HepG2 (cell line): ENCODE measurements at regions not wholly inside any gene's neighbourhood (a gene's known extent, or its start where the extent isn't known, plus 50 kb on each side); places are given as distances from the start of the nearest gene placed in this dataset.

Source experiments
- ATAC-seq: fragments of 200-7000 bp; cut with Tn5 transposase; 3 replicates; pipeline ENCODE4 v1.9.1; 2020; ENCODE audit warnings: mild to moderate bottlenecking, moderate library complexity
- BruUV-seq: library from RNA; stranded (reverse); fragments of 400-500 nt; replicated peaks from 2 replicates; lab custom pipeline; 2021; lab: Mats Ljungman, UMichigan
- CTCF ChIA-PET: fragments of 300-600 bp; formaldehyde crosslinking; extraction: SDS; loops from one replicate; lab custom pipeline; 2021; ENCODE audit warnings: low total read pairs, inconsistent platforms, low intra/inter-chr PET ratio; lab: Yijun Ruan, JAX
- POLR2A ChIA-PET: fragments of 350-600 bp; sonication (Branson Sonifier 250); formaldehyde crosslinking; loops from one replicate; lab custom pipeline; 2020; ENCODE audit warnings: antibody characterized with exemption, inconsistent platforms; lab: Yijun Ruan, JAX
- DNase-seq: peaks from one replicate; pipeline ENCODE4 v3.0.0-alpha.2; 2015; ENCODE audit warnings: low spot score
- FAIRE-seq: peaks from 3 replicates; lab custom pipeline; 2011; peaks lifted over from hg19 to GRCh38; lab: Jason Lieb, UNC
- H2AFZ ChIP-seq: one replicate; pipeline ENCODE4 v1.6.1; 2011; ENCODE audit warnings: low read length, inconsistent platforms
- H3K27ac ChIP-seq: fragments of 300-600 bp; 3 replicates; pipeline ENCODE4 v1.8.0; 2011; ENCODE audit warnings: mixed run types, mild to moderate bottlenecking, mixed read lengths, low read length, inconsistent platforms; ENCODE audit not compliant: insufficient read depth; ENCODE audit errors: extremely low read length
- H3K27me3 ChIP-seq, 2 experiments: fragments of 200-600 bp in 1 of 2; 2 replicates in 1 of 2; 3 replicates in 1 of 2; pipeline versions ENCODE4 v1.6.0 to v1.8.0; 2011; ENCODE audit warnings: low read length in 2 of 2, mild to moderate bottlenecking in 2 of 2, moderate library complexity in 2 of 2, inconsistent platforms in 1 of 2; ENCODE audit not compliant: insufficient read depth in 2 of 2, control insufficient read depth in 1 of 2
- H3K36me3 ChIP-seq, 2 experiments: fragments of 200-600 bp in 1 of 2; replicated peaks in 1 of 2; 2 replicates in 1 of 2; 3 replicates in 1 of 2; pipeline versions ENCODE4 v1.5.1 to v1.8.0; 2011; ENCODE audit warnings: low read length in 2 of 2, inconsistent platforms in 1 of 2; ENCODE audit not compliant: insufficient read depth in 2 of 2, control insufficient read depth in 1 of 2
- H3K4me1 ChIP-seq: 2 replicates; pipeline ENCODE4 v1.5.1; 2012; ENCODE audit warnings: low read length, inconsistent platforms; ENCODE audit not compliant: insufficient read depth
- H3K4me2 ChIP-seq: 2 replicates; pipeline ENCODE4 v1.6.0; 2011; ENCODE audit warnings: low read depth, low read length, inconsistent platforms
- H3K4me3 ChIP-seq, 3 experiments: fragments of 200-600 bp in 1 of 3; sonication (generic), shearing (Covaris generic) in 1 of 3; replicated peaks in 1 of 3; 2 replicates each; pipeline ENCODE4 v1.5.1; 2011 to 2016; ENCODE audit warnings: low read length in 3 of 3, inconsistent platforms in 2 of 3, low read depth in 2 of 3, mild to moderate bottlenecking in 2 of 3, control low read depth in 1 of 3, mixed read lengths in 1 of 3; ENCODE audit not compliant: insufficient read depth in 1 of 3
- H3K79me2 ChIP-seq: one replicate; pipeline ENCODE4 v1.6.1; 2011; ENCODE audit warnings: low read length, inconsistent platforms; ENCODE audit not compliant: insufficient read depth
- H3K9ac ChIP-seq: 2 replicates; pipeline ENCODE4 v1.6.0; 2011; ENCODE audit warnings: mild to moderate bottlenecking, low read depth, low read length, inconsistent platforms; ENCODE audit not compliant: insufficient read depth
- H3K9me3 ChIP-seq: 2 replicates; pipeline ENCODE4 v1.5.1; 2012; ENCODE audit warnings: mild to moderate bottlenecking, low read length
- H4K20me1 ChIP-seq: 2 replicates; pipeline ENCODE4 v1.6.0; 2011; ENCODE audit warnings: inconsistent platforms, mild to moderate bottlenecking, low read length, moderate library complexity; ENCODE audit not compliant: insufficient read depth
- JUN ChIP-seq: sonication (generic); formaldehyde crosslinking; IDR thresholded peaks from 2 replicates; pipeline ENCODE4 v1.4.0; 2020; ENCODE audit warnings: mild to moderate bottlenecking, missing genetic modification reagents
- KDM1A ChIP-seq: IDR thresholded peaks from 2 replicates; pipeline ENCODE4 v1.6.1; 2016; ENCODE audit warnings: missing compliant biosample characterization
- MED1 ChIP-seq: sonication (generic); formaldehyde crosslinking; IDR thresholded peaks from 2 replicates; pipeline ENCODE4 v1.4.0; 2020; ENCODE audit warnings: missing genetic modification reagents
- NFE2L1 ChIP-seq: sonication (generic); formaldehyde crosslinking; IDR thresholded peaks from 2 replicates; pipeline ENCODE4 v1.4.0; 2020; ENCODE audit warnings: missing genetic modification reagents, mild to moderate bottlenecking, borderline replicate concordance
- SMAD3 ChIP-seq: sonication (generic); formaldehyde crosslinking; IDR thresholded peaks from 2 replicates; pipeline ENCODE4 v1.4.0; 2020; ENCODE audit warnings: missing genetic modification reagents
- TGIF2 ChIP-seq: IDR thresholded peaks from 2 replicates; pipeline ENCODE4 v1.6.1; 2016; ENCODE audit warnings: control low read depth, missing compliant biosample characterization
- TP53 ChIP-seq: sonication (generic); formaldehyde crosslinking; conservative IDR thresholded peaks from 2 replicates; pipeline ENCODE4 v1.4.0; 2020; ENCODE audit warnings: missing genetic modification reagents
- TRIM24 ChIP-seq: sonication (generic); formaldehyde crosslinking; IDR thresholded peaks from 2 replicates; pipeline ENCODE4 v1.8.0; 2022; ENCODE audit warnings: mild to moderate bottlenecking, missing genetic modification reagents
- XBP1 ChIP-seq: sonication (generic); formaldehyde crosslinking; IDR thresholded peaks from 2 replicates; pipeline ENCODE4 v1.5.0; 2020; ENCODE audit warnings: missing genetic modification reagents
- ZBED4 ChIP-seq: sonication (generic); formaldehyde crosslinking; IDR thresholded peaks from 2 replicates; pipeline ENCODE4 v1.4.0; 2020; ENCODE audit warnings: missing genetic modification reagents, borderline replicate concordance
- ZBTB7A ChIP-seq: sonication (generic); formaldehyde crosslinking; IDR thresholded peaks from 2 replicates; pipeline ENCODE4 v1.8.0; 2022; ENCODE audit warnings: mild to moderate bottlenecking, missing genetic modification reagents
- ZNF263 ChIP-seq: sonication (generic); formaldehyde crosslinking; IDR thresholded peaks from 2 replicates; pipeline ENCODE4 v1.4.0; 2020; ENCODE audit warnings: missing genetic modification reagents
- ZNF558 ChIP-seq: sonication (generic); formaldehyde crosslinking; IDR thresholded peaks from 2 replicates; pipeline ENCODE4 v1.9.0; 2022; ENCODE audit warnings: mild to moderate bottlenecking, missing genetic modification reagents, borderline replicate concordance
- ZNF678 ChIP-seq: sonication (generic); formaldehyde crosslinking; IDR thresholded peaks from 2 replicates; pipeline ENCODE4 v1.4.0; 2020; ENCODE audit warnings: mild to moderate bottlenecking, missing genetic modification reagents
- ZNF746 ChIP-seq: sonication (generic); formaldehyde crosslinking; IDR thresholded peaks from 2 replicates; pipeline ENCODE4 v1.8.0; 2022; ENCODE audit warnings: mild to moderate bottlenecking, missing genetic modification reagents
- WGBS: methylation state at CpG from one replicate; pipeline ENCODE4 v1.1.6; 2017; ENCODE audit warnings: low lambda C conversion rate; 5-methylcytosine and 5-hydroxymethylcytosine counted together
- in situ Hi-C: cut with HindIII; loops from 2 replicates; pipeline ENCODE4 v1.10.0; 2017; ENCODE audit warnings: low pct_unique_long_range_greater_than_20kb; ENCODE audit not compliant: extremely low pct_ligation_motif_present
- intact Hi-C: fragments of 100-400 bp; cut with micrococcal nuclease; formaldehyde crosslinking; loops from one replicate; pipeline ENCODE4 v1.10.0; 2022; ENCODE audit not compliant: unreplicated experiment

- no TSS peak for BruUV-seq
- H4K20me1 ChIP-seq, result no peaks in the 10 kb centered on the region
- no peak overlapping the region for H2AFZ ChIP-seq
- H3K4me2 ChIP-seq, result no peak overlapping the region
- no peaks in the 10 kb centered on the region for H3K27me3 ChIP-seq
- H3K79me2 ChIP-seq, result no peaks in the 10 kb centered on the region
- in situ Hi-C loops (no loop called here), intact Hi-C loops (no loop called here)
- no peak for TF ChIP-seq ZNF558
- TF ChIP-seq TGIF2, result no peak
- no peak for TF ChIP-seq ZBTB7A (CRISPR knock-in tag)
- no peak for TF ChIP-seq JUN
- no peak for TF ChIP-seq SMAD3 (CRISPR knock-in tag)
- no peak for TF ChIP-seq ZNF678 (CRISPR knock-in tag)
- no peak for TF ChIP-seq ZNF263
- TF ChIP-seq ZNF746 (CRISPR knock-in tag), result no peak
- TF ChIP-seq NFE2L1, result no peak
- TF ChIP-seq MED1 (CRISPR knock-in tag), result no peak
- no peak for TF ChIP-seq TRIM24 (CRISPR knock-in tag)
- TF ChIP-seq ZBED4 (CRISPR knock-in tag), result no peak
- no peak for TF ChIP-seq TP53
- no peak for TF ChIP-seq XBP1 (CRISPR knock-in tag)
- no peak for TF ChIP-seq KDM1A (CRISPR knock-in tag)
- H3K4me1 ChIP-seq, result no peaks in the 10 kb centered on the region
- H3K4me3 ChIP-seq, result no peak overlapping the region
- no peaks in the 10 kb centered on the region for H3K36me3 ChIP-seq
- no peak for FAIRE-seq
- H3K9ac ChIP-seq, result no peak overlapping the region
- POLR2A ChIA-PET, result no interaction called here
- no peak for ATAC-seq
- no peak overlapping the region for H3K27ac ChIP-seq
- DNase-seq, result no peak
- CTCF ChIA-PET, result no interaction called here
- peaks cover 75% of the 10 kb centered on the region for H3K9me3 ChIP-seq
- 8% methylated on average over 1 of the region's 1 CpG for WGBS
Measured at GRCh38 chr12:87152841-87153528, 876.2 kb downstream of the C12orf50 start.
